ENCODE measurements at regions not wholly inside any gene's neighbourhood (a gene's known extent, or its start where the extent isn't known, plus 50 kb on each side); places are given as distances from the start of the nearest gene placed in this dataset.
"Not testable (repeated sequence)": the region's sequence is repeated elsewhere in the genome, so short reads cannot be mapped to it uniquely, and the experiment has no call there.

DNA sequence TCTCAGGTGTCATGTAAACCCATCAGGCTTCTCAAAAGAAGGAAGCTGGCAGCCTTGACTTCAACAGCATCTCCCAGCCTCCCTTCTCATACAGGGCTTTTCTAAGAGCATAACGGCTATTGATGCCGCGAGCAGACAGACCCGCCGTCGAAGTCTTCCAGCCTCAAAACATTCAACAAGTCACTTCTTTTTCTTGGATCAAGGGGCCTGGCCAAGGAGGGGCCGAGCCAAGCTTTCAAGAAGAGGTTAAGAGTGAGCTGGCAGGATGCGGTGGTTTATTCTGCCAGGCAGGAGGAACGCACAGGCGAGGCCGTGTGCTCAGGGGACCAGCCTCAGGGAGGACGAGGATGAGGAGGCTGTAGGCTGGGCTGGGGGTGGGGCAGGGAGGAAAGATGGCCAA lies 102.9 kb upstream of the RFLNA start:
- no peak for DNase-seq

DNA sequence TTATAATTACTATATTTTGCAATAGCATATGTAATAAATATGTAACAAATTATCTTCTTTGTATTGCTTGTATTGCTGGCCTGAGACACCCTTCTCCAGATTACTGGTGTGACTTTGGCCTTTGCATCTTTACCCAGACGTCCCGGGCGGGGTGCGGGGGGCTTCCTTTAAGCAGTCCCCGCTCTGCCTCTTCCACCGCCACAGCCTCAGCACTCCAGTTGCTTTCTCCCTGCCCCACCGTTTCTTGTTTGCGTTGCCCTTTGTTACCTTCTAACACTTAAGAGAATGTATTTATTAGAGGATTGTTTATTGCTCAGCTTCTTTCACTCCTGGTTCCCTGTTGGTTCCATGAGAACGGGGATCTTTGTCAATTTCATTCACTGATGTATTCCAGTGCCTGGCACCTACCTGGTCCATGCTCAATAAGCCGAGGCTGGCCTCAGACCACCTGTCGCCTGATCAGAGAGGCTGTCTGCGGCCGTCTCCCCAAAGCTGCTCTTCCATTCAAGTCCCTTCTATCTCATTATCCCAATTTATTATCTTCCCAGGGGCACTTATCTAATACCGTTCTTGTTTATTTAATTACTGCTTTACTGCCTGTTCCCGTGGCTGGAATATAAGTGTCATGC lies 100.5 kb upstream of the RFLNA start:
- DNase-seq: no peak

DNA sequence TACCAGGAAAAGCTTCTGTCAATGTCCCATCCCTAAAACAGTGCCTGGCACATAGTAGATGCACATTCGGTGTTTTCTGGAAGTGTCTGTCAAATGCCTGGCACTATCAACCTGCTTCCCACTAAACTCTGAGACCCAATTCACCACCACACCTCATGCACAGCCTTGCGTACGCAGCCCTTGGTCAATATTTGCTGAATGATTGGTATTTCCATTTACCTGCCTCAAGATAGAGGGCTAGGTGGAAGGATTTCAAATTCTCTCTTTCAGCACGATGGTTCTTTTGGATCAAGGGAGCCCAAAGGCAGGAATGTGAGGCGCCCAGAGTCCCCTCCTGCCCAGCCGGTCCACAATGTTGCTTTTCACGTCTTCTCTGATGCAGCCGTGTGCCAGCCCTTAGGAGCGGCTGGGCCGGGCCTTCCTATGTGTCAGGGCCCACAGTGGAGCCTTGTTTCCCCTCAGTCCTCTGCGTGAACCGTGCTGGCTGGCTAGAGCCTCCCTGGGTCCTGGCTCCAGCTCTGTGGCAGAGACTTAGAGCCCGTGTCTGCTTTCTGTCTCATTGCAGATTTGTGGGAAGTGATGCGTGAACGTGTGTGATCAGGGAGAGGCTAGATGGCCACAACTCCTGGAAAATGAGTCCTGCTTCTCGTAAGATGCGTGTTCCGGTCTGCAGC lies 99.9 kb upstream of the RFLNA start:
- DNase-seq: no peak

DNA sequence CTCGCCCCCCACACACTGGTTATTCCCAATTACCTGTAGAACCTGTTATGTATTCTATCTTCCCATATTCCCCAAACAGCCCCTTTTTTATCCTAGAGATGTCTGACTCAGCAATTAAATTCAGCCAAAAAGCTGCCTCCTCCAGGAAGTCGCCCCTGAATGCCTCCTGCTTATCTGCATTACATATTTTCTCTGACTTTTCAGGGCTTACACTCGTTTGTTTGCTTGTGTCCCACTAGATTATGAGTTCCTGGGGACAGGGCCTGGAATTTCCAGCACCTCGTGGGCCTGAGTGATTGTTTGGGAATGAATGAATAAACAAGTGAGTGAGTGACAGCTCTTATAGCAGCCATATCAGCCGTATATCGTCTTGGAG lies 99.3 kb upstream of the RFLNA start:
- no peak for DNase-seq

DNA sequence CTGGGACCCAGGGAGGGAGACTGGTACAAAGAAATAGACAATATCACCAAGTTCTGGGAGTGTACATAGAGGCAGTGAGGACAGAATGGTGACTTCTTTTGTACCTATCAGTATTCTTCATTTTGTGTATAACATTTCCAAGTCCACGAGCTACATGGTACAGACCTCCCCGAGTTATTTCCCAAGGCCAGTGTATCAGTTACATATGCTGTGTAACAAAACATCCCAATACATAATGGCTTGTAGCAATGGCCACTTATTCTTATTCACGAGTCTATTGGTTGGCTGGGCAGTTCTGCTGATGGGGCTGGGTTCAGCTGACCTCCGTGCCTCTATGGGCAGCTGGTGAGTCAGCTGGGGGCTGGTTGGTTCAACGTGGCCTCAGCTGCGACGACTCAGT lies 98.7 kb upstream of the RFLNA start:
- DNase-seq: no peak

DNA sequence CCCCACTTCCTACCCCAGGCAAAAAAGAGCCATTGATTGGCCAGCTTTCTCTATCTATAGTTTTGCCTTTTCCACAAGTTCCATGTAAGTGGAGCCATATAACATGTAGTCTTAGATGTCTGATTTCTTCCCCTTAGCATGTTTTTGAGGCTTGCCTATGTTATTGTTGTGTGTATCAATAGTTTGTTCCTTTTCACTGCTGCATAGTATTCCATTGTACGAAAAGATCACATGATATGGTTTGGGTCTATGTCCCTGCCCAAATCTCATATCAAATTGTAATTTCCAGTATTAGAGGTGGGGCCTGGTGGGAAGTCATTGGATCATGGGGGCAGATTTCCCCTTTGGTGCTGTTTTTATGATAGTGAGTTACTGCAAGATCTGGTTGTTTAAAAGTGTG lies 93.6 kb upstream of the RFLNA start:
- no peak for DNase-seq

DNA sequence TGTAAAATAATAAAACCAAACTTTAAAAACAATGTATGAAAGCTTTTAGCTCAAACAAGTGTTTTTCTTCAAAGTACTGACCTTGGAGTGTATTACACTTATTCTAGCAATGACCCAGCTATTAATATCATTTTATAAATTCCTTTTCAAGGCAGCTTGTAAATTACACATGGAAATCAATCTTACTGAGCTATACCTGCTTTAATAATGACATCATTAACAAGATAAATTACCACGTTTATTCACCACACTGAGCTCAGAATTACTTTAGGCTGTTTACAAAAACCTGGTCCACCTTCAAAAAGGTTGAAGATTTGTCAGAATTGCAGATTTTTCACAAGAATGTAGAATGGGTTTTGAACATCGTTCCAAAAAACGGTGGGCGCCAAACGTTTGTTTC lies 91.7 kb upstream of the RFLNA start:
- no peak for DNase-seq

DNA sequence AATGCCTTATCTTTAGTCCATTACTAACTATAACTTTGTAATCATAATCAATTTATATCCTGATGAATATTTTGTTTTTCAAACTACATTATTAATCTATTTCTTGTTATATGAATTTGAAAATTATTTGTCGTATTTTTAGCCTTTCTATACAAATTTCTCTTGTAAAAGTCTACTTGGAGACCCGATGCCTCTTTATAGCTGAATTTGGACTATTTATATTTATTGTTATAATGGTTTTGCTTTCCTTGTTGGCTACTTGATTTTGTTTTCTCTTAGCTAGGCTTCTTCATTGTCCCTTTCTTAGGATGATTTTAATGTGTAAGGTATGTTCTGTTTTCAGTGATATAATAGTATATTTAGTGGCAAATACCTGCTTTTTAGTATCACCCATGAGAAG lies 89.5 kb upstream of the RFLNA start:
- no peak for DNase-seq

DNA sequence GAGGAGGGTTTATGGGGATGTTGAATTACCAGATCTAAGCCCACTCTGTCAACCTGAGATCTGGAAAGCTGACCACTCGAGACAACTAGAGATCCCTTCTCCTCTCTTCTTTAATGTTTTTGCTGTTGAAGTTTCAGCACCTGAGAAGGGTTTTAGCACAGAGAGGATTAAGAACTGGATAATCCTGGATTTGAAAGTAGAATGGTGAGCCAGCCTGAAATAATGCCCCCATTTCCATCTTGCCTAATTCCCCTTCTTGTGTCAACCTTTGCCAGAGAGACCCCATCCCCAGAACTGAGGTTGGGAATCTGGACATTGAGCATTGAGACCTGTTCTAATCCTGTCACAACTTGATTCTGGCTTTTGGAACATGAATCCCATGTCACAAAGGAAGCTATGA lies 87.8 kb upstream of the RFLNA start:
- no peak for DNase-seq

DNA sequence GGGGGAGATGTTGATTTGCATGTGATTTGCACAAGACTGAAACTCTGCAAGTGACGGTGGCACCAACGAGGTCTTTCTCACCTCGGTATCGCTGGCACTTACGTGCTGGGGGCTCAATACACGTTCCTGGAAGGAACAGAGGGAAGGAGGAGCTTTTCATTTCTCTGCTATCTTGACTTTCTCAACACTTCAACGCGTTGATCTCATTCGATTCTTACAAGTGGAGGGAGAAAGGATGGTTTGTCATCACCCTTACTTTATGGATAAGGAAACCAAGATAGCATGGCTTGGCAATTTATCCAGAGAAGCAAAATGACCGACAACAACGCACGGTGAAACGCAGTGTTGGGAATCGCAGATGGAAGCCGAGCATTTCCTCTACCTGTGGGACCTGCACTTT lies 87.3 kb upstream of the RFLNA start:
- DNase-seq: no peak

DNA sequence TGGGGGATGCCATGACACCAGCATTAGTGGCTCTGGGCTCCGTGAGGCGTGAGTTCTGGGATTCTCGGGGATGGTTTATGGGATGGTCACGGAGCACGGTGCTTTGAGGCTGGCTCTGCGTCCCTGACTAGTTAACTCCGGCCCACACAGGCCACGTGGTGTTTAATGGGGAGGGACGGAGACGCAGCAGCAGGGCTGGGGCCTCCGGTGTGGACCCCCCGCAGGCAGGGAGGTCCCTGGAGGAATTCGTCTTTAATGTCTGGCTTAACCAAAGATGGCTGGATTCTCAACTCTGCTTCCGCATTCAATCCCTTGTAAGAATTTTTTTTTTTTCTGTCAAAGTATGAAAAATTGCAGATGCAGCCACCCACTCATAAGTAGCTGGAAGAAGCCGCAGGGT lies 86.4 kb upstream of the RFLNA start:
- no peak for DNase-seq

DNA sequence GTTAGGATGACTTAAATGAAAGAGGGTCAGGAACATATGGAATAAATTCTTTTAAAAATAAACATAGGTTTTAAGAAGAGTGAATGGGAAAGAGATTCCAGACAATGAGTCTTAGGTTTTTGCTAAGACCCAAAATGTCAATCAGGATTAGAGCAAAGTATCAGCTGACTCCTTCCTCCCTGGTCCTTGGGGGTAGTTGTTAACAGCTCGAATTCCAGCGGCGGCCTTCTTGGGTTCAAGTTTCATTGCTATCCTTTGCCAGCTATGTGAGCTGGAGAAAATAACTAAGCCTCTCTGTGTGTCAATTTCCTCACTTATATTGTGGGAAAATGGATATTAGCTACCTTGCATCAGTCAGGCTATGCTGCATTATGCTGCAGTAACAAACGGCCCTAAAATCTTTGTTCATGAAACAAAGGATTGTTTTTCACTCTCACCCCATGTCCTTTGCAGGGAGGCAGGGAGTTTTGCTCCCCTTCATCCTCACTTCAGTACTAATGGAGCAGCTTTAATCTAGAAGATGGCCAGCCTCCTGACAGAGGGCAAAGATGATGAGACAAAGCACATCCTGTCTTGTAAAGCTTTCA lies 83.8 kb upstream of the RFLNA start:
- DNase-seq: no peak

DNA sequence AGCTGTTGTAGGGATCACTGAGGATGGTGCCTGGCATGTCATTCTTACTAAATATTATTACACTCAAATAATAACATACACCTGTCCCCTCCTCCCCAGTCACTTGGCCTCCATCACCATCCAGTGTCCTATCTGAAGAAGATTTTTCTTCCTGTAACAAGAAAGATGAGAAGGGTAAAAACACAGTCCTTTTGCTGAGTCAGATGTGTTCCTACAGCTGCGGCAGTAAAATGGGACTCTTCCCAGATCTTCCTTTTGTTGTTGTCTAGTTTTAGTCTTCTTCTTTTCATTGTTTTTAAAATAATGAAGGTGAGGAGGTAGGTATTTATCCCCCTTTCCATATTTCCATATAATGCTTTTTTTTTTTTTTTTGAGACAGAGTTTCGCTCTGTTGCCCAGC lies 83.1 kb upstream of the RFLNA start:
- no peak for DNase-seq

DNA sequence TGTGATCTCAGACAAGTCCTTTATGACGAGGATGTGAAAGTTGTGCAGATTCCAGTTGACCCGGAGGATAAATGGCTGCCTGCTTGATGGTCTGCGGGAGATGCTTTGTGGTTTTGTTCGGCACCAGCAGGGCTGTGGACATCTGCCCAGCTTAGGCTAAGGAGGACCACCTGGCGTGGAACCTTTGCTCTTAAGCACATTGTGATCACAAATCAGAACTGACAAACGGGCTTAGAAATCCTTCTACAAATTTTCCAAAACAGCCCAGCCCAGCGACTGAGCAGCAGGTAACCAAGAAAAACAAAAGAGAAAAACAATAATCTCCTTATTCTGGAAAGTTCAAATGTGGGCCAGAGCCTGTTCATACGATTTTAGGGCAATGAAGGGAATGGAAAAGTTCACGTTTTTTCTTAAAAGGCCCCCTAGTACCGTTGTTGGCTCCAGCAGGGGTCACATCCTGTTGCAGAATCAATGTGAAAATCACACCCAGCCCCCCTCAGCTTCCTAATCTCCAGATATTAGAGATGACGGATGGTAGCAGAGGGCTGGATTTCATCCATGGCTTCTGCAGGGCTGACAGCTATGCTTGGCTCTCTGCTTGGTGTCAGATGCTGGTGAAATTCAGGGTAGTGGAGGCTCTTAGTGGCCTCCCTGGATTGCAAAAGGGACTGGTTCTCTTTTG lies 81.1 kb upstream of the RFLNA start:
- no peak for DNase-seq

DNA sequence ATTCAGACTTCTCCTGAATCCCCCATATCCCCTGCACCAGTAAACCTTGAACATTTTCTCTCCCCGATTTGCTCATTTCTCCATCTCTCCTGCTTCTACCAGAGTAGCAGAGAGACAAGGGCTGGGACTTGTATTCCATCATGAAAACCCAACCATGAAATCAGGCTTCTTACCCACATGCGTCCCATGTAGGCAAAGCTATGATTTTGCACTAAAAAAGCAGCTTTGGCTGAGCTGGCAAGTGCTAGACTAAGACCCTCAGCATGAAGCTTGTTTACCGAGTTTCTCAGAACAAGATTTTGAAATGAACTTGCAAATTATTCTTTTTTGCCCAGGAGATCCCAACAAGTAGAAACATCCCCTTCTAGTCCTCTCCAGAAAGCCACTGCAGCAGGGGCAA lies 80.3 kb upstream of the RFLNA start:
- no peak for DNase-seq

DNA sequence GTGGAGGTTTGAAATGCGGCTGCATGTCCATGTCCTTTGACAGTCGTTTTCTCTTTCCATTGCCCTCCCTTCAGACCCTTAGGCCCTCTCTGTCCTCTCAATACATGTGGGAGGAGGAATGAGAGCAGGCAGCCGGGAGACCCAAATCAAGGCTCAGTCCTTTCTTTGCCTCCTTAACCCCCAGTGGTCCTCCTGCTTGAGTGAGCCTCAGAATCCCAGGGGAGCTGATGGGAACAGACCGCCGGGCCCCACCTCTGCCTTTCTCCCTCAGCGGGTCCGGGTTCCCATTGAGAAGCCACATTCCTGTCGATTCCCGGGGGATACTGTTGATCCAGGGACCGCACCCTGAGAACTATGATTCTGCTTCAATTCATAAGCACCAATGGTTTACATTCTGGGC lies 77.9 kb upstream of the RFLNA start:
- DNase-seq: no peak

DNA sequence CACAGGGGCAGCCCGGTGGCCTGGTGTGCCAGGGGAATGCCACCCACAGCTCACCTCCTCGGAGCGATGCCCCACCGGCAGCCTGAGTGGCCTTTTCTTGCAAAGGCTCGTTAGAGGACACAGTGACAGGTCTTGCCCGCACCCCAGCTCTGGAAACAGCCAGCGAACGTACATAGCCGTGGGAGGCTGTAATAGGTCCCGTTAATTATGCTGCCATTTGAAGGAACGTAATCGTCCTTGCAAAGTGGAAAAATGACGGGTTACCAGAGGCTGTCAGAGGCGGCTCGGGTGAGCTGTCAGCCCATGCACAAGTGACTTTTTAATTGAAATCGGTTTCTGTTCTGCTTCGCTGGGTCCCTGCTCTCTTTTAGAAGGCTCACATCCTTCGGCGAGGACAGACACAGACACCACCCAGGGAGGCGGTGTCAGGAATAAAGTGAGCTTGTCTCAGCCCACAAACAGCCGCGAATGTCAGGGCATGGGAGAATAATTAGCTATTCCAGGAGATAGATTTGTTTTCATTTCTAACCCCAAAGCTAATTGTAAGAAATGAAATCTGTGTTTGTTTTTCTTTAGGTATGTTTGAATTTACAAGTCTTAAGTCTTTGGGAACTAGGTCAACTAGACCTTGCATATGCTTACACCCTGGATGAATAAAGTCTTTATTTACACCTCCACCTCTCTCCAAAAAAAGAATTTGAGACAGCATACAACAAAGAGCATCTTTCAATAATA lies 77.2 kb upstream of the RFLNA start:
- DNase-seq: no peak

DNA sequence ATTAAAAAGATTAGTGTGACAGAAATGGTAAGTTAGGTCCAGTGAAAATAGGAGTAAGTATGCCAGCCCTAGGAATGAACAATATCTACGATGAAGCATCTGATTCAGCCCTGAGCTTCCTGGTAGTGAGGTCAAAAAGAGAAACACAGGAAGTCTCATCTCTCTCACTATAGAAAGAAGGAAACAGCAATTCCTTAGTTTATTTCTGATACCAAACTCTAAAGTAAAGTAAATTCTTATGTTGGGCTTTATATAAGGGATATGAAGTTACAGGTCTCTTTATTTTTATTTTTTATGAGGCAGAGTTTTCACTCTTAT lies 76.7 kb upstream of the RFLNA start:
- no peak for DNase-seq

DNA sequence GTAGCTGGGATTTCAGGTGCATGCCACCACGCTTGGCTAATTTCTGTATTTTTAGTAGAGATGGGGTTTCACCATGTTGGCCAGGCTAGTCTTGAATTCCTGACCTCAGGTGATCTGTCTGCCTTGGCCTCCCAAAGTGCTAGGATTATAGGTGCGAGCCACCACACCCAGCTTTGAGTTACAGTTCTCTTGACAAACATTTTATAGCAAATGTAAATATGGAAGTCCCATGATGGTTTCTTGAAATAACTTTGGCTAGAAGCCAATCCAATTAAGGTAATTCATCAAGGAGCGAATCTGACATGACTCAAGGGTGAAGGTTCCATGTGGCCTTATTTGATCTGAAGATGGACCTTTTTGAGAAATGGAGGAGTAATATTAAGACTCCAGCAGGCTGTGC lies 76.2 kb upstream of the RFLNA start:
- not testable (repeated sequence) for DNase-seq

DNA sequence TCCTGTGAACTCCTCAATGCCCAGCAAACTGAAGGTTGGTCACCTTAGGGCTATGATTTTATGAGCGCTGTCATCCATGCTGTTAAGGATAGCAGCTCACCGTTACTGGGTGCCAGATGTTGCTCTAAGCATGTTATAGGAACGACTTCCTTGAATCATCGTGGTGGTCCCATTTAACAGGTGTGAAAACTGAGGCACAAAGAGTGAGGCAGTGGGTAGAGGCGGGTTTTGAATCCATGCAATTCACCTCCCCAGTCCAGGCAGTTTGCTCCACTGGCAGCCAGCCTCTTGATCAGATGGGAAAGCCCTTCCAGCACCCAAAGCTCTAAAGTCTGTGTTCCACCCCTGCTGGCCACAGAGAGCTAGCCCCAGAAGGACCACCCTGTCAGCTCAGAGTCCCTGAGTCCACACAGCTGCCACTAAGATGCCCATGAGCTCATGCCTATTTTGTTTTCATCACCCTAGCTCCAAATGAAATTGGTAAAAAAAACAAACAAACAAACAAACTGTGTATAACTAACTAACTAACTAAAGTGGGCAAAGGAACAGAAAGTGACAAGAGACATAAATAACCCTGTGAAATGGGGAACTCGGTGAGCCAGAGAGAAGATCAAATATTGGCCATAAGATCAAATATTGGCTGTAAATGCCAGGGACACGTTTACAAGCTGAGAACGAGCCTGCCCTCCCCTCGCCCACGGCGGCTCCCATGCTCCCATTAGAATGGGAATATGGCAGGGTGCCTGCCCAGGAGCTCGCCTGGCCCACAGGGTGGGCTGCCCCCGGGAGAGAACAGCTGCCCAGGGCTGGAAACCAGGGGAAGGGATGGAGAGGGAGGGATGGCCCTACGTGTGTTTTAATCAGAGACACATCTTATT lies 72.3 kb upstream of the RFLNA start:
- no peak for DNase-seq

DNA sequence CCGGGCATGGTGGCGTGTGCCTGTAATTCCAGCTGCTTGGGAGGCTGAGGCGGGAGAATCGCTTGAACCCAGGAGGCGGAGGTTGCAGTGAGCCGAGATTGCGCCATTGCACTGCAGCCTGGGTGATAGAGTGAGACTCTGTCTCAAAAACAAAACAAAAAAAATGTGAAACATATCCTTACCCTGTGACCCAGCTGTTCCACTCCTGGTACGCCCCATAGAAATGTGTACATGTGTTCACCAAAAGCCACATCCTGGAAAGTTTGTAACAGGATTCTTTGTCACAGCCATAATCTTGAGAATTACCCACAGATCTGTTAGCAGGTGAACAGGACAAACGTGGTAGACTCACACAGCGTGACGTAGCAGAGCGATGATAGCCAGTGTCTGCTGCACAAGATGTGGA lies 71.2 kb upstream of the RFLNA start:
- DNase-seq: not testable (repeated sequence)

DNA sequence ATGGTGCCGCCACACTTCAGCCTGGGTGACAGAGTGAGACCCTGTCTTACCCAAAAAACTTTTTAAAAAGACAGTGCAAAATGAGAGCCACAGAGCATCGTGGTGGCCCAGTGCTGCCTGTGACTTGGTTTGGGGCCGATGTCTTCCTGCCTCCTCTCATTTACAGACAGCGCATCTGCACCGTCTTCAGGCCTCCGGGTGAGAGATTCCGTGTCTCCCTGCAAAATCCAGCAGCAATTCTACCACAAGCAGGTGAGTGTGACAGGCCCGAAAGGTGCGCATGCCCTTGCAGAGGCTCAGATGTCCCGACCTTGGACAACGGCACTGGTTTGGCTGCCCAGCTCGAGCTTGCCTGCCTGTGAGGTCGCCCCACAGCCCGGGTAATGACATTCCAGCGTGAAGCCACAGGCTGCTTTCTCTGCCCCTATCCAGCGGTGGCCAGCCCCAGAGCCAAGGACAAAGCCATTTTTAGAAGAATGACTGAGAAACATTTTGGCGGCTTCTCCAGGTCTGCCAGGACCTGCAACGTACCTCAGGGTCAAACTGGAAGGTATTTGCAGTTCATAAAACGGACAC lies 70.3 kb upstream of the RFLNA start:
- DNase-seq: no peak
